ENCODE measurements at regions not wholly inside any gene's neighbourhood (a gene's known extent, or its start where the extent isn't known, plus 50 kb on each side); places are given as distances from the start of the nearest gene placed in this dataset.

DNA sequence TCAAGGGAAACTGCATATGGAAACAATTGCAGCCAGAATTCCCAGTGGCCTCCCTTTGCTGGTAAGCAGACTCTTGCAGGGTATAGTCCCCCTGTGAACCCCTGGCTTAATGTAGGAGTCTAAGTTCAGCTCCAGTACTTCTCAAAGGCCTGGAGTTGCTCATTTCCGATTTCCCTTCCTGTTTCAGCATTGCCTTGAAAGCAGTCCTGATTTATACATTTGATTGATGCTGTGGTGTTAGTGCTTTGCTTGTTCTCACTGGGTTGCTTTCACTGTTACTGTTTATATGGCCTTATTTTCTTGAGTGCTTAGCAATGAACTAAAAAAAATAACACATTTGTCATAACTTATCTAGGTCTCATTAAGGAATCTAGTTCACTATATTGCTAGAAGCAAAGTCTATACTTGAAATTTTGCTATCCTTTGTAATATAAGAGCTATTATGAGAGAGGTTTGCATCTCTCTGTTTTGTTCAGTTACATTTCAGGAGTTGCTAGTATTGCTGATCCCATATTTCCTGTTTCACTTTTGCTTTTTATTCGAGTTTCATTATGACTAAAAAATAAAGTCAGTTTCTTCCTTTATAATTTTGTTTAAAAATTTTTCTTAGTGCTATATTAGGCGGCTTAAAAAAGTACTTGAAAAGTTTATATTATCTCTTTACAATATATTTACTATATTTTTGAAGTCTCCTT is 122.4 kb upstream of the NMUR2 start:
- Histone ChIP-seq H3K27ac (no peak overlapping the region), H3K4me3 (no peak overlapping the region), H3K4me1 (peaks cover 0 to 6% (median 0%) of the 10 kb centered on the region in 3 donors), H3K9me3 (no peaks in the 10 kb centered on the region), H3K36me3 (no peaks in the 10 kb centered on the region), H3K27me3 (no peaks in the 10 kb centered on the region)
- no peak for DNase-seq
- intact Hi-C loops (cut with DNase I) = no loop called here
- TF ChIP-seq POLR2A (IDR thresholded peaks at IDR 0.05) (no peak), CTCF (IDR thresholded peaks at IDR 0.05) (no peak)
- 24 to 29% methylated on average over 3 of the region's 3 CpGs for WGBS, 2 donors

DNA sequence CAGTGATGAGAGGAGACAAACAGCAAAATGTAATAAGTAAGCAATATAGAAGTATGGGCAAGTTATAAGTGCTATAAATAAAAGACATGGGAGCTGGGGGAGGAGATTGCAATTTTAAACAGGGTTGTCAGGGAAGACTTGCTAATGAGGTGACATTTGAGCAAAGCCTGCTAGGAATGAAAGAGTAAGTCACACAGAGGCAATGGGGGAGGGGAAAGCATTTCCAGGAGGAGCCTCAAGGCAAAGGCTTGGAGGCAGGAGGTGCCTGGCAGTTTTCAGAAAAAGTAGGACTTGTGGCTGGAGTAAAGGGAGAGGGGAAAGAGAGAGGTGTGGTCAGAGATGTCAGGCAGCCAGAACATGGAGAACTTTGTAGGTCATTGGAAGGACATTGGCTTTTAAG is 124.4 kb upstream of the NMUR2 start:
- H3K27me3 ChIP-seq = no peaks in the 10 kb centered on the region
- no peak for DNase-seq
- H3K4me1 ChIP-seq = peaks cover 0 to 6% (median 0%) of the 10 kb centered on the region in 3 donors
- H3K4me3 ChIP-seq = no peak overlapping the region
- H3K27ac ChIP-seq = no peak overlapping the region
- H3K36me3 ChIP-seq = no peaks in the 10 kb centered on the region
- intact Hi-C loops (cut with DNase I) = no loop called here
- no peaks in the 10 kb centered on the region for H3K9me3 ChIP-seq
- TF ChIP-seq CTCF (IDR thresholded peaks at IDR 0.05) (no peak), POLR2A (IDR thresholded peaks at IDR 0.05) (no peak)

GRCh38 chr5:152532714-152533113 is 127.6 kb upstream of the NMUR2 start:
- WGBS, 2 donors = 32 to 36% methylated on average over 2 of the region's 2 CpGs
- intact Hi-C loops (cut with DNase I) = loop anchor here (5.0 kb wide), 1 partner anchor 1440 kb away; no protein-coding TSS in a partner anchor

GRCh38 chr5:152534641-152535040 is 129.6 kb upstream of the NMUR2 start:
- Histone ChIP-seq H3K36me3 (no peaks in the 10 kb centered on the region), H3K27me3 (no peaks in the 10 kb centered on the region), H3K4me1 (no peaks in the 10 kb centered on the region), H3K27ac (no peak overlapping the region), H3K4me3 (no peak overlapping the region), H3K9me3 (no peaks in the 10 kb centered on the region)
- intact Hi-C loops (cut with DNase I) = loop anchor here (5.0 kb wide), 1 partner anchor 1438 kb away; no protein-coding TSS in a partner anchor
- TF ChIP-seq CTCF (IDR thresholded peaks at IDR 0.05) (no peak), POLR2A (IDR thresholded peaks at IDR 0.05) (no peak)
- WGBS, 2 donors = 5 to 8% methylated on average over 1 of the region's 1 CpG
- DNase-seq = no peak

More at GRCh38 chr5:152532714-152533113, 127.6 kb upstream of the NMUR2 start:
- no peaks in the 10 kb centered on the region for H3K36me3 ChIP-seq
- H3K4me3 ChIP-seq = no peak overlapping the region
- H3K9me3 ChIP-seq = no peaks in the 10 kb centered on the region
- H3K4me1 ChIP-seq = no peaks in the 10 kb centered on the region
- TF ChIP-seq CTCF (IDR thresholded peaks at IDR 0.05) = peak in 5 of 6 experiments; percentile 35 to 59 (median 43)
- no peak for TF ChIP-seq POLR2A (IDR thresholded peaks at IDR 0.05)
- DNase-seq = no peak
- no peaks in the 10 kb centered on the region for H3K27me3 ChIP-seq
- H3K27ac ChIP-seq = no peak overlapping the region

DNA sequence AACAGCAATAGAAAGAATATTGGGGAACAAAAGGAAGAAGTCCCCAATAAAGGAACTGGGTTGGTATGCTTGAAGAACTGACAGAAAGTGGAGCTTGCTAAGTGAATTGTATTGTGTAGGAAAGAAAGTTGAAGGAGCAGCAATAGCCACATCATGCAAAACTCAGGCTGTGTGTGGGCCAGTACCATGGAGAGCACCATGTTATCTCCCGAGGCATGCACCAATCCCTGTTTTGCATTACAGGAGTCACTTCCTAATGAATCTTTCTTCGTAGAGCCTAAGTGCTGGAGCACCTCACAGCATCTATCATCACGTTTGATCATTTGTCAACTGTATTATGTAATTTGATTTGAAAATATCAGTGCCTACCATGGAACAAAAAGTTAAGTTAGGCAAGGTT is 137.7 kb upstream of the NMUR2 start:
- Histone ChIP-seq H3K27me3 (peaks cover 0 to 16% (median 0%) of the 10 kb centered on the region in 4 donors), H3K4me3 (no peak overlapping the region), H3K4me1 (no peaks in the 10 kb centered on the region), H3K36me3 (no peaks in the 10 kb centered on the region), H3K27ac (no peak overlapping the region), H3K9me3 (no peaks in the 10 kb centered on the region)
- TF ChIP-seq CTCF (IDR thresholded peaks at IDR 0.05) = no peak
- no peak for TF ChIP-seq POLR2A (IDR thresholded peaks at IDR 0.05)
- intact Hi-C loops (cut with DNase I) = no loop called here
- DNase-seq = no peak
- WGBS, 2 donors = 3 to 7% methylated on average over 3 of the region's 3 CpGs
